HL-60 (cell line): ENCODE measurements at regions not wholly inside any gene's neighbourhood (a gene's known extent, or its start where the extent isn't known, plus 50 kb on each side); places are given as distances from the start of the nearest gene placed in this dataset.

ENCODE experiments used
- DNase-seq, 2 experiments: peaks; one replicate each; pipeline ENCODE4 v3.0.0-alpha.2; 2010 to 2020; ENCODE audit warnings: low read depth in 1 of 2, low spot score in 1 of 2
- H3K27ac ChIP-seq: fragments of 250-450 bp; sonication (Bioruptor Pico); replicated peaks from 2 replicates; pipeline ENCODE4 v1.5.1; 2020; ENCODE audit warnings: mild to moderate bottlenecking, moderate library complexity
- H3K27me3 ChIP-seq: fragments of 250-450 bp; sonication (Bioruptor Pico); 2 replicates; pipeline ENCODE4 v1.5.1; 2021; ENCODE audit warnings: mild to moderate bottlenecking, moderate library complexity; ENCODE audit not compliant: insufficient read depth, poor library complexity, severe bottlenecking
- H3K4me3 ChIP-seq: replicated peaks from 2 replicates; pipeline ENCODE4 v1.5.1; 2011; ENCODE audit warnings: mild to moderate bottlenecking, control low read depth, low read length; ENCODE audit not compliant: insufficient read depth
- GABPA ChIP-seq: IDR thresholded peaks from 2 replicates; pipeline ENCODE4 v1.6.1; 2012; ENCODE audit warnings: low read depth
- POLR2AphosphoS5 ChIP-seq: IDR thresholded peaks from 2 replicates; pipeline ENCODE4 v1.6.1; 2012; ENCODE audit warnings: low read depth
- SPI1 ChIP-seq: IDR thresholded peaks from 2 replicates; pipeline ENCODE4 v1.6.1; 2012; ENCODE audit warnings: low read depth, mild to moderate bottlenecking, borderline replicate concordance
- TF ChIP-seq, protein P1 (sequence below): IDR thresholded peaks from 2 replicates; pipeline ENCODE4 v1.6.1; 2012; ENCODE audit warnings: low read depth; ENCODE audit not compliant: insufficient replicate concordance
- TF ChIP-seq, protein P2 (sequence below): IDR thresholded peaks from one replicate; pipeline ENCODE4 v1.5.1; 2011; ENCODE audit warnings: low read length, control low read depth, inconsistent platforms; ENCODE audit not compliant: insufficient read depth

DNA sequence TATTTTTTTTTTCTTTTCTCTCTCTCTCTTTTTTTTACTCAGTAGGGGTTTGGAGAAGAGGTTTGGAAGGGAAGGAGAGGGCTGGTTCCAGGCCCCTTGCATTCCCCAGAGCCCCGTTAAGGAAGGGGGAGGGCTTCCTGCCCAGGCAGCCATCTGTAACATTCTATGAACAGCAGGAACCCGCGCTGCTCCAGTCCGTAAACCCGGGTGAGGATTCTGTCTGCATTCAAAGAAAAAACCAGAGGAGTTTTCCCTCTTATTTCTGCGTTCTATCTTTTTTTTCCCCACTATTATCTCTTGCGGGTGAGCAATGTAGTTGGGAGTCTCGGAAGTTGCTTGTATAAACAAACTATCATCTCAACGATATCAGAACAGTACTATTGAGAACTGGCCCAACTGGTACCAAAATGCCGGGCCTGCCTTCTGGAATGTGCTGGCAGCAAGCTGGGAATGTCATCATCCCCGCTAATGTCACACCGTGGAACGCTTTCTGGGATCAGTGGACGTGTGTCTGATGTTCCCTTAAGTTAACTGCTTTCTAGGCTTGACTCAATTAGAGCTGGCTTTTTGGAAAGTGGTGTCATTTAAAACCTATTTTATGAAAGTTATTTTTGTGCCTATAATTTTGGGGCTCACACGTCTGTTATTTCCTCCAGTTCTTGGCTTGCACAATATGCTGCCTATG, 153.1 kb upstream of the MEOX2 start:
- no peak for DNase-seq
- H3K27me3 ChIP-seq: no peaks in the 10 kb centered on the region
- H3K27ac ChIP-seq: no peak overlapping the region
- TF ChIP-seq POLR2AphosphoS5 (no peak), GABPA (no peak), SPI1 (no peak)
- TF ChIP-seq, protein P1, sequence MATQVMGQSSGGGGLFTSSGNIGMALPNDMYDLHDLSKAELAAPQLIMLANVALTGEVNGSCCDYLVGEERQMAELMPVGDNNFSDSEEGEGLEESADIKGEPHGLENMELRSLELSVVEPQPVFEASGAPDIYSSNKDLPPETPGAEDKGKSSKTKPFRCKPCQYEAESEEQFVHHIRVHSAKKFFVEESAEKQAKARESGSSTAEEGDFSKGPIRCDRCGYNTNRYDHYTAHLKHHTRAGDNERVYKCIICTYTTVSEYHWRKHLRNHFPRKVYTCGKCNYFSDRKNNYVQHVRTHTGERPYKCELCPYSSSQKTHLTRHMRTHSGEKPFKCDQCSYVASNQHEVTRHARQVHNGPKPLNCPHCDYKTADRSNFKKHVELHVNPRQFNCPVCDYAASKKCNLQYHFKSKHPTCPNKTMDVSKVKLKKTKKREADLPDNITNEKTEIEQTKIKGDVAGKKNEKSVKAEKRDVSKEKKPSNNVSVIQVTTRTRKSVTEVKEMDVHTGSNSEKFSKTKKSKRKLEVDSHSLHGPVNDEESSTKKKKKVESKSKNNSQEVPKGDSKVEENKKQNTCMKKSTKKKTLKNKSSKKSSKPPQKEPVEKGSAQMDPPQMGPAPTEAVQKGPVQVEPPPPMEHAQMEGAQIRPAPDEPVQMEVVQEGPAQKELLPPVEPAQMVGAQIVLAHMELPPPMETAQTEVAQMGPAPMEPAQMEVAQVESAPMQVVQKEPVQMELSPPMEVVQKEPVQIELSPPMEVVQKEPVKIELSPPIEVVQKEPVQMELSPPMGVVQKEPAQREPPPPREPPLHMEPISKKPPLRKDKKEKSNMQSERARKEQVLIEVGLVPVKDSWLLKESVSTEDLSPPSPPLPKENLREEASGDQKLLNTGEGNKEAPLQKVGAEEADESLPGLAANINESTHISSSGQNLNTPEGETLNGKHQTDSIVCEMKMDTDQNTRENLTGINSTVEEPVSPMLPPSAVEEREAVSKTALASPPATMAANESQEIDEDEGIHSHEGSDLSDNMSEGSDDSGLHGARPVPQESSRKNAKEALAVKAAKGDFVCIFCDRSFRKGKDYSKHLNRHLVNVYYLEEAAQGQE: no peak
- TF ChIP-seq, protein P2, sequence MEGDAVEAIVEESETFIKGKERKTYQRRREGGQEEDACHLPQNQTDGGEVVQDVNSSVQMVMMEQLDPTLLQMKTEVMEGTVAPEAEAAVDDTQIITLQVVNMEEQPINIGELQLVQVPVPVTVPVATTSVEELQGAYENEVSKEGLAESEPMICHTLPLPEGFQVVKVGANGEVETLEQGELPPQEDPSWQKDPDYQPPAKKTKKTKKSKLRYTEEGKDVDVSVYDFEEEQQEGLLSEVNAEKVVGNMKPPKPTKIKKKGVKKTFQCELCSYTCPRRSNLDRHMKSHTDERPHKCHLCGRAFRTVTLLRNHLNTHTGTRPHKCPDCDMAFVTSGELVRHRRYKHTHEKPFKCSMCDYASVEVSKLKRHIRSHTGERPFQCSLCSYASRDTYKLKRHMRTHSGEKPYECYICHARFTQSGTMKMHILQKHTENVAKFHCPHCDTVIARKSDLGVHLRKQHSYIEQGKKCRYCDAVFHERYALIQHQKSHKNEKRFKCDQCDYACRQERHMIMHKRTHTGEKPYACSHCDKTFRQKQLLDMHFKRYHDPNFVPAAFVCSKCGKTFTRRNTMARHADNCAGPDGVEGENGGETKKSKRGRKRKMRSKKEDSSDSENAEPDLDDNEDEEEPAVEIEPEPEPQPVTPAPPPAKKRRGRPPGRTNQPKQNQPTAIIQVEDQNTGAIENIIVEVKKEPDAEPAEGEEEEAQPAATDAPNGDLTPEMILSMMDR: no peak
- H3K4me3 ChIP-seq: no peak overlapping the region

DNA sequence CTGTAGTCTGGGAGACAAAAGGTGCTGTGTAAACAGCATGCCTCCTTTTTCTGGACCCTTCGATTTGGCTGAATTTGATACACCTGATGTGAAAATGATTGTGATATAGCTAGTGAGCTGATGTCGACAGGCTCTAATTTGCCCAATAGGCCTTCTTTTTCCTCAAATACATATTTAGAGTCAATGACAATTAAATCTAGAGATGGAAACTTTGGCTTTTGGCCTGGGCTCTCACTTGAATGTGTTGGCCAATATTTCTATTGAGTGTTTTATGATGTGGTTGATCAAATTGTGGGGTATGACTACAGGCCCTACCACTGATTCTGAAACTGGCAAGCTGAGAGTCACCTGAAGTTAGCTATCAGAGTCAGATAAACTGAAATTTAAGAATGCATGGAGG, 151.8 kb upstream of the MEOX2 start:
- no peak overlapping the region for H3K27ac ChIP-seq
- no peak for DNase-seq
- TF ChIP-seq SPI1: no peak
- no peak for TF ChIP-seq GABPA
- no peak for TF ChIP-seq POLR2AphosphoS5
- TF ChIP-seq, protein P1: no peak
- TF ChIP-seq, protein P2: no peak
- H3K4me3 ChIP-seq: no peak overlapping the region
- H3K27me3 ChIP-seq: no peaks in the 10 kb centered on the region

DNA sequence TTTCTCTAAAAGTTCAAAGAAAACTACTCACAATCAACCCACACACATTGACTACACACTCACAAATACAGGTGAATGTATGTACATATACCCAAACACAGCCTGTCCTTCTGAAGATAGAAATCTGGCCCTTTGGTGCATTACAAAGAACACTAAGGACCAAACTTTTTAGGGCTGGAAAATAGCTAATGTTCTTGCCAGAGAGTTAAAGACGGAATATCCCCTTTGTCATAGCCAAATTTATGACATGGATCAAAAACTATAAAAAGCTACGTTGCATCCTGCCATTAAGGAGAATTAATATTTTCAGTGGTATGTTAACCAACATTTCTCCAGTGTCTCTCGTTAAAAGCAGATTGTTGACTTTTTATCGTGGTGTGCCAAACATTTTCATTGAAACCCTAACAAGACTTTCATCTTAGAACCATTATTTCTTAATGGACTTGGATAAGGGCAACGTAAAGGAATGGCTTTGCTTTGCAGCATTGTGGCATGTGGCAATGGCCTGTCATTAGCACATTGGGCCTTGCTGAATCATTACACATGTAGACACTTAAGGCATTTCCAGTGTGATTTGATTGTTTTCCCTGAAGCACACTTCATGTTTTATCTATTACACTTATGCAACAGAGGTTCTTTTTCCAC, 150.9 kb upstream of the MEOX2 start:
- no peak overlapping the region for H3K27ac ChIP-seq
- no peak for DNase-seq
- TF ChIP-seq, protein P2: no peak
- TF ChIP-seq, protein P1: no peak
- TF ChIP-seq SPI1 (no peak), GABPA (no peak), POLR2AphosphoS5 (no peak)
- H3K4me3 ChIP-seq: no peak overlapping the region
- no peaks in the 10 kb centered on the region for H3K27me3 ChIP-seq
